ENCODE measurements at regions not wholly inside any gene's neighbourhood (a gene's known extent, or its start where the extent isn't known, plus 50 kb on each side); places are given as distances from the start of the nearest gene placed in this dataset.

- H4K8ac ChIP-seq (ENCODE audit: extremely low read depth, insufficient read depth, low read length), result no peak overlapping the region
- H3K56ac ChIP-seq (replicated peaks; ENCODE audit: insufficient read length, low read depth, low read length), result no peak overlapping the region
- H4K20me1 ChIP-seq (replicated peaks in 1 of 2; ENCODE audit: control insufficient read depth in 1 of 2, insufficient read depth in 2 of 2, low read length in 2 of 2), result no peaks in the 10 kb centered on the region
- H3K14ac ChIP-seq (ENCODE audit: insufficient read length), result no peak overlapping the region
- no peak overlapping the region for H3K4me3 ChIP-seq (ENCODE audit: extremely low read depth in 1 of 4, insufficient read depth in 2 of 4, low read depth in 3 of 4, low read length in 4 of 4)
- ChIA-PET POLR2A (ENCODE audit: partially characterized antibody) (no interaction called here), CTCF (ENCODE audit: partially characterized antibody) (no interaction called here)
- no peak overlapping the region for H3K23ac ChIP-seq (ENCODE audit: insufficient read length)
- H2AFZ ChIP-seq (ENCODE audit: low read length), result no peak overlapping the region
- H3K4ac ChIP-seq (replicated peaks; ENCODE audit: insufficient read length, low read depth, low read length), result no peak overlapping the region
- 100% methylated on average over 1 of the region's 1 CpG; no CpG with 5 or more reads in 1 of the 2 experiments for WGBS, 2 experiments (ENCODE audit: extremely low coverage in 1 of 2, insufficient coverage in 1 of 2, insufficient read length in 1 of 2, insufficient replicate concordance in 2 of 2, low coverage in 1 of 2, low lambda C conversion rate in 2 of 2, missing lambda C conversion rate in 1 of 2)
- H2BK5ac ChIP-seq (ENCODE audit: low read depth, low read length), result no peak overlapping the region
- H2BK120ac ChIP-seq (replicated peaks; ENCODE audit: low read depth, low read length), result no peak overlapping the region
- no peak overlapping the region for H3K9ac ChIP-seq (replicated peaks in 1 of 4; ENCODE audit: extremely low read depth in 1 of 4, low read depth in 3 of 4, low read length in 3 of 4)
- H4K5ac ChIP-seq (ENCODE audit: insufficient read length, low read depth, low read length), result no peak overlapping the region
- no peak overlapping the region for H2BK15ac ChIP-seq (ENCODE audit: low read length)
- H3K79me1 ChIP-seq (ENCODE audit: low read depth, low read length), result no peaks in the 10 kb centered on the region
- H3K4me1 ChIP-seq (replicated peaks in 1 of 4; ENCODE audit: control insufficient read depth in 3 of 4, insufficient read depth in 4 of 4, low read length in 3 of 4), result no peaks in the 10 kb centered on the region
- H4K91ac ChIP-seq (replicated peaks; ENCODE audit: insufficient read length, low read length), result no peak overlapping the region
- H2AK5ac ChIP-seq (ENCODE audit: low read depth, low read length), result no peak overlapping the region
- H3K9me3 ChIP-seq (ENCODE audit: insufficient read depth in 2 of 2, low read depth in 1 of 2, low read length in 1 of 2), result no peaks in the 10 kb centered on the region
- no peaks in the 10 kb centered on the region for H3K23me2 ChIP-seq (ENCODE audit: low read depth, low read length)
- no peak overlapping the region for H2BK20ac ChIP-seq (ENCODE audit: low read length)
- no peaks in the 10 kb centered on the region; a peak in 1 of 8 replicates for H3K36me3 ChIP-seq (ENCODE audit: control insufficient read depth in 2 of 4, insufficient read depth in 4 of 4, low read length in 3 of 4)
- TF ChIP-seq YY1 (IDR thresholded peaks at IDR 0.05; ENCODE audit: low read depth, low read length) (no peak), TCF12 (IDR thresholded peaks at IDR 0.05; ENCODE audit: low read depth, low read length) (no peak), E2F6 (IDR thresholded peaks at IDR 0.05) (no peak), TAF1 (IDR thresholded peaks at IDR 0.05; ENCODE audit: low read depth, low read length) (no peak), HDAC2 (IDR thresholded peaks at IDR 0.05; ENCODE audit: borderline replicate concordance in 1 of 2, low read depth in 2 of 2, low read length in 2 of 2) (no peak), PHF8 (conservative IDR thresholded peaks at IDR 0.05; ENCODE audit: low read depth, low read length) (no peak), SP1 (IDR thresholded peaks at IDR 0.05; ENCODE audit: low read depth, low read length) (no peak), HDAC6 (IDR thresholded peaks at IDR 0.05; ENCODE audit: low read depth, low read length) (no peak), ZNF274 (IDR thresholded peaks at IDR 0.05; ENCODE audit: borderline replicate concordance, extremely low read depth, low read length) (no peak), BRCA1 (IDR thresholded peaks at IDR 0.05; ENCODE audit: low read depth, low read length) (no peak), CHD1 (IDR thresholded peaks at IDR 0.05; ENCODE audit: low read depth, low read length) (no peak), BCL11A (IDR thresholded peaks at IDR 0.05; ENCODE audit: low read depth in 2 of 2, low read length in 2 of 2) (no peak), BACH1 (IDR thresholded peaks at IDR 0.05; ENCODE audit: low read length) (no peak), CEBPB (IDR thresholded peaks at IDR 0.05; ENCODE audit: low read depth, low read length) (no peak)
- no peak overlapping the region for H2BK12ac ChIP-seq (ENCODE audit: low read depth, low read length)
- no peak for DNase-seq (ENCODE audit: low read depth in 1 of 2, low spot score in 2 of 2)
- no peak overlapping the region for H3K27ac ChIP-seq (ENCODE audit: low read depth, low read length)
- no peaks in the 10 kb centered on the region for H3K27me3 ChIP-seq (replicated peaks in 1 of 4; ENCODE audit: control insufficient read depth in 3 of 4, extremely low read depth in 1 of 4, insufficient read depth in 3 of 4, low read length in 3 of 4)
- no peaks in the 10 kb centered on the region for H3K79me2 ChIP-seq (ENCODE audit: control insufficient read depth in 1 of 2, insufficient read depth in 2 of 2, low read length in 2 of 2)
- no peak for FAIRE-seq
- H3K4me2 ChIP-seq (ENCODE audit: insufficient read depth in 1 of 2, low read depth in 2 of 2, low read length in 2 of 2), result no peak overlapping the region
- no peak overlapping the region for H3K18ac ChIP-seq (ENCODE audit: extremely low read depth, low read length)
These were observed 216.6 kb upstream of the DSEL start for GRCh38 chr18:67733088-67733487.
